Heart left ventricle (tissue), 16 donors: ENCODE measurements at regions not wholly inside any gene's neighbourhood (a gene's known extent, or its start where the extent isn't known, plus 50 kb on each side); places are given as distances from the start of the nearest gene placed in this dataset.

Experiments
- ATAC-seq, 4 donors: fragments of 200-7000 bp; cut with Tn5 transposase; one replicate each; pipeline ENCODE4 v1.9.1; 2020 to 2022; ENCODE audit warnings: moderate library complexity in 4 of 4, mild to moderate bottlenecking in 3 of 4, moderate number of reproducible peaks in 1 of 4
- DNase-seq, 5 donors: peaks; one replicate each; pipeline ENCODE4 v3.0.0-alpha.2; 2020
- H3K27ac ChIP-seq, 12 donors: fragments of 200-600 bp; sonication (generic) in 4 of 12; one replicate each; pipeline versions ENCODE4 v1.5.0 to v1.8.0; 2016 to 2022; ENCODE audit warnings: mild to moderate bottlenecking in 2 of 12
- H3K27me3 ChIP-seq, 9 donors: fragments of 200-600 bp; sonication (generic) in 2 of 9; one replicate each; pipeline versions ENCODE4 v1.5.1 to v1.8.0; 2016 to 2022; ENCODE audit warnings: mild to moderate bottlenecking in 3 of 9
- H3K36me3 ChIP-seq, 9 donors: fragments of 200-600 bp; sonication (generic) in 2 of 9; one replicate each; pipeline versions ENCODE4 v1.5.0 to v1.8.0; 2018 to 2022; ENCODE audit warnings: mild to moderate bottlenecking in 2 of 9
- H3K4me1 ChIP-seq, 12 donors: fragments of 200-600 bp; sonication (generic) in 4 of 12; one replicate each; pipeline versions ENCODE4 v1.5.0 to v1.8.0; 2016 to 2022; ENCODE audit warnings: mild to moderate bottlenecking in 3 of 12
- H3K4me3 ChIP-seq, 12 donors: fragments of 200-600 bp; sonication (generic) in 4 of 12; one replicate each; pipeline versions ENCODE4 v1.5.0 to v1.8.0; 2017 to 2022; ENCODE audit warnings: mild to moderate bottlenecking in 9 of 12, moderate library complexity in 4 of 12
- H3K9me3 ChIP-seq, 12 donors: fragments of 200-600 bp; sonication (generic) in 4 of 12; one replicate each; pipeline versions ENCODE4 v1.5.0 to v1.8.0; 2016 to 2022; ENCODE audit warnings: mild to moderate bottlenecking in 1 of 12
- POLR2A ChIP-seq, 2 donors: fragments of 450-650 bp; IDR thresholded peaks; one replicate each; pipeline ENCODE4 v1.6.1; 2017; ENCODE audit warnings: antibody characterized with exemption in 2 of 2, mild to moderate bottlenecking in 2 of 2, moderate library complexity in 2 of 2
- WGBS, 4 donors: extraction: QIAGEN DNeasy Blood & Tissue Kit in 2 of 4; methylation state at CpG; one replicate each; pipeline versions ENCODE4 v1.1.5 to v1.1.7; 2013 to 2018; 5-methylcytosine and 5-hydroxymethylcytosine counted together
- intact Hi-C, 10 donors: fragments of 100-400 bp; cut with DNase I; formaldehyde crosslinking; loops; one replicate each; pipeline versions ENCODE4 v1.11.1 to v1.14.2; 2022
- TF ChIP-seq, protein P1 (sequence below), 12 donors: fragments of 200-600 bp; sonication (generic) in 4 of 12; IDR thresholded peaks; one replicate each; pipeline versions ENCODE4 v1.5.0 to v1.8.0; 2018 to 2022; ENCODE audit warnings: antibody characterized with exemption in 12 of 12, mild to moderate bottlenecking in 5 of 12
- donor health status: ischemic (EF 13 %, LVEDD 7.1; RV severe dilation, severe dysfunction).
- donor health status: healthy with polysubstance abuse.
- donor health status: DM: no; HTN: yes; CAD: no.
- donor health status: DM: no; HTN: no; CAD: no.
- donor health status: ischemic (EF 25% LVEDD 6.9; RV normal size, moderate dysfunction).
- donor health status: ischemic (EF 25% LVEDD 5.7; RV mildly dilated, moderate dysfunction).
- donor health status: healthy.
- donor health status: DM: yes; HTN: yes; CAD: no.
- donor health status: ischemic (EF 35%, LVEDD 5.7; RV mildly dilated, moderate dysfunction).
- donor health status: nonischemic (EF 11% LVEDD 7.7; RV severe dilation, severe dysfunction).
- donor health status: DM: yes; HTN: yes; CAD: no.
- donor health status: PGD.
- donor health status: ischemic (EF 29% LVEDD 5.4; RV normal size, mild dysfunction).
- donor health status: nonischemic (EF 23%, LVEDD 6.1; RV moderate dilation, normal function).

DNA sequence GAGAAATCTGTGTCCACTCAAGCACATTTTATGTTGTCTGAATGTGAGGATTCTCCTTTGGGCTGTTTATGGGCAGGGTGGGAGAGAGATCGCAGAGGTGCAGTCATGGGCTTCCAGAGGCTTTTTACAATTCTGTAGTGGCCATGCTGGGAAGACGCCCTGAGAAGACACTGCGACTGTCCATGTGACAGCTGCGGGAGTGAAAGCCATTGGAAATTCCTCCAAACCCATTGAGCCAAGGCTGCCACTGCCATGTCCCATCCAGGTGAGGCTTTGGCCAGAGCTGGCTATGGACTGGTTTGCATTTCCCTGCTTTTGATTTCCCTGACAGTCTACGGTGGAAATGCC is 216.9 kb upstream of the ECI2 start:
- TF ChIP-seq, protein P1, sequence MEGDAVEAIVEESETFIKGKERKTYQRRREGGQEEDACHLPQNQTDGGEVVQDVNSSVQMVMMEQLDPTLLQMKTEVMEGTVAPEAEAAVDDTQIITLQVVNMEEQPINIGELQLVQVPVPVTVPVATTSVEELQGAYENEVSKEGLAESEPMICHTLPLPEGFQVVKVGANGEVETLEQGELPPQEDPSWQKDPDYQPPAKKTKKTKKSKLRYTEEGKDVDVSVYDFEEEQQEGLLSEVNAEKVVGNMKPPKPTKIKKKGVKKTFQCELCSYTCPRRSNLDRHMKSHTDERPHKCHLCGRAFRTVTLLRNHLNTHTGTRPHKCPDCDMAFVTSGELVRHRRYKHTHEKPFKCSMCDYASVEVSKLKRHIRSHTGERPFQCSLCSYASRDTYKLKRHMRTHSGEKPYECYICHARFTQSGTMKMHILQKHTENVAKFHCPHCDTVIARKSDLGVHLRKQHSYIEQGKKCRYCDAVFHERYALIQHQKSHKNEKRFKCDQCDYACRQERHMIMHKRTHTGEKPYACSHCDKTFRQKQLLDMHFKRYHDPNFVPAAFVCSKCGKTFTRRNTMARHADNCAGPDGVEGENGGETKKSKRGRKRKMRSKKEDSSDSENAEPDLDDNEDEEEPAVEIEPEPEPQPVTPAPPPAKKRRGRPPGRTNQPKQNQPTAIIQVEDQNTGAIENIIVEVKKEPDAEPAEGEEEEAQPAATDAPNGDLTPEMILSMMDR (IDR thresholded peaks at IDR 0.05) = no peak
- TF ChIP-seq POLR2A (IDR thresholded peaks at IDR 0.05) = no peak
- Histone ChIP-seq H3K27ac (peak overlapping the region; percentile 55 to 86 (median 78)), H3K27me3 (no peaks in the 10 kb centered on the region), H3K9me3 (no peaks in the 10 kb centered on the region), H3K4me3 (peak overlapping the region in 8 of 12 donors; percentile 24 to 43 (median 36)), H3K4me1 (peaks cover 0 to 38% (median 24%) of the 10 kb centered on the region in 12 donors), H3K36me3 (no peaks in the 10 kb centered on the region)
- intact Hi-C loops = loop anchor here in 4 of 10 donors (5.0 to 10.0 kb wide), 5 partner anchors 53 to 585 kb away; partner anchors contain the start of gene CDYL (in 2 of the 4)
- no peak for DNase-seq
- WGBS, 4 donors = 67 to 79% (median 78%) methylated on average over 5 of the region's 5 CpGs
- ATAC-seq = no peak

DNA sequence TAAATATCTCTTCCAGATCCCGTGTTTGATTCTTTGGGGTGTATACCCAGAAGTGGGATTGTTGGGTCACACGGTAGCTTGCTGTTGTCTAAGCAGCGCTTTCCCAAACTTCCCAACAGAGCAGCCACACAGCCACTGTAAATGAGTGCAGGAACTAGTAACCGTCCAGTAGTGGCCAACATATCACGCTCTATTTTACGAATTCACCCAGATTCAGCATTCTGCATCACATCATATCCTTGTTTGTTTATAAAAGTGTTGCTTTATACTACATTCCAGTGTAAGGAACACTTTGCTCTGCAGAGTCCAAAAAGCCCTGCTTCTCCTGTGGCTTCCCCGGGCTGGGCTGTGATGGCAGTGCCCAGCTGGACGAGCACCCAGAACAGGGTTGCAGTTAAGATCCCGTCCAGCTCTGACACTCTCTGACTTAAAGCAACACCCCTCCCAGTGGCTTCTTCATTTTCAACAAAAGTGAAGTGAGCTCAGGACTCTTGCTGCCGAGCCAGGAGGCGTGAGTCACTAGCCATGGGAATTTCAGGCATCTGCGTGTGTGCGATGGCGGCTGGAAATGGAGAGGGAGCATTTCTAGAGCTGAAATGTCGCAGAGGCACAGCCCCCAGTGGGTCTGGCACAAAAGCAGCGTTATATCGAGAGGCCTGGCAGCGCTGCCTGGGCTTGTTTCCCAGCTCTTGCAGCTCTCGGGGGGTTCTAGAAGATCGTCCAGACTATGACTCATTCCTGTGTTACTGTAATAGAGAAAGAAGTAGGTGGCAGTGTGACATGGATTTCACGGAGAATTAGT is 216.3 kb upstream of the ECI2 start:
- Histone ChIP-seq H3K4me3 (peak overlapping the region in 9 of 12 donors; percentile 7 to 43 (median 35)), H3K27ac (peak overlapping the region; percentile 55 to 86 (median 78)), H3K36me3 (no peaks in the 10 kb centered on the region), H3K4me1 (peaks cover 0 to 39% (median 24%) of the 10 kb centered on the region in 12 donors), H3K27me3 (no peaks in the 10 kb centered on the region), H3K9me3 (no peaks in the 10 kb centered on the region)
- ATAC-seq = peak; percentile 61 to 81 (median 75)
- intact Hi-C loops = loop anchor here in 4 of 10 donors (2.0 to 10.0 kb wide), 7 partner anchors 31 to 586 kb away; partner anchors contain the start of gene CDYL (in 2 of the 4)
- 20 to 28% (median 25%) methylated on average over 20 to 21 of the region's 21 CpGs for WGBS, 4 donors
- peak; percentile 80 to 85 (median 82) for DNase-seq
- TF ChIP-seq, protein P1 (IDR thresholded peaks at IDR 0.05) = peak in 4 of 12 donors; percentile 11 to 36 (median 25)
- no peak for TF ChIP-seq POLR2A (IDR thresholded peaks at IDR 0.05)

DNA sequence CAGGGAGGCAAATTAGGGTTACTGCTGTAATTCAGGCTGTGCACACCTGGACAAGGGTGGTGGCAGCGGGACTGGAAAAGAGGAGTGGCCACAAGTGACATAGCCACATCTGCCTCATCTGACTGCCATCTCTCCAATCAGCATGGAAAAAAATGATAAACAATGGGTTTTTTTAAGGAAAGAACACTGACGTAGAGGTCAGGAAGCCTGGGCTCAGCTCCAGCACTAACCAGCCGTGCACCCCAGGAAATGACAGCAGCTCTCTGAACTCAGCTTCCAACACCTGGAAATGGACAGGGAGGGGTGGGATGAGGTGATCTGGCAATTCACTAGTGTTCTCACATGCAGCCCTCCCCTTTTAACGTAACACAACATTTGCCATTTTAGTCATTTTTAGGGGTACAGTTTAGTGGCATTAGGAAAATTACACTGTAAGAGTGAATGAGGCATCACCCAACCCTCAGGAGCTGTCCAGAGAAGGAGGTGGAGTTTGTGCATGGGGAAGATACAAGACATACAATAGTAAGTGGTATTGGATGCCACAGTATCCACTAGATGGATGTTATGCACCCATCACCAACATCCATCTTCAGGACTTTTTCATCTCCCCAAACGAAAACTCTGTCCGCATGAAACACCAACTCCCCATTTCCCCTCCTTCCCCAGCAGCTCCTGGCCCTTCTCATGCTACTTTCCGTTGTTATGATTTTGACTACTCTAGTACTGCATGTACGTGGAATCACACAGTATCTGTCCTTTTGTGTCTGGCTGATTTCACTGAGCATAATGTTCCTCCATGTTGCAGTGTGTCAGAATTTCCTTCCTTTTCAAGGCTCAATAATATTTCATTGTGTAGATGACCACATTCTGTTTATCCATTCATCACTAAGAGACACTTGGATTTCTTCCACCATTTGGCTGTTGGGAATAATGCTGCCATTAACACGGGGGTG is 215.5 kb upstream of the ECI2 start:
- H3K4me1 ChIP-seq = peaks cover 0 to 39% (median 24%) of the 10 kb centered on the region in 12 donors
- H3K27ac ChIP-seq = peak overlapping the region; percentile 55 to 86 (median 78)
- no peaks in the 10 kb centered on the region for H3K9me3 ChIP-seq
- intact Hi-C loops = loop anchor here in 4 of 10 donors (2.0 to 10.0 kb wide), 7 partner anchors 30 to 586 kb away; partner anchors contain the start of gene CDYL (in 2 of the 4)
- ATAC-seq = peak in 3 of 4 donors; percentile 16 to 72 (median 25)
- H3K36me3 ChIP-seq = no peaks in the 10 kb centered on the region
- no peaks in the 10 kb centered on the region for H3K27me3 ChIP-seq
- DNase-seq = peak in 4 of 5 donors; percentile 55 to 80 (median 68)
- H3K4me3 ChIP-seq = no peak overlapping the region
- TF ChIP-seq POLR2A (IDR thresholded peaks at IDR 0.05) = no peak
- 53 to 61% (median 56%) methylated on average over 9 of the region's 9 CpGs for WGBS, 4 donors

DNA sequence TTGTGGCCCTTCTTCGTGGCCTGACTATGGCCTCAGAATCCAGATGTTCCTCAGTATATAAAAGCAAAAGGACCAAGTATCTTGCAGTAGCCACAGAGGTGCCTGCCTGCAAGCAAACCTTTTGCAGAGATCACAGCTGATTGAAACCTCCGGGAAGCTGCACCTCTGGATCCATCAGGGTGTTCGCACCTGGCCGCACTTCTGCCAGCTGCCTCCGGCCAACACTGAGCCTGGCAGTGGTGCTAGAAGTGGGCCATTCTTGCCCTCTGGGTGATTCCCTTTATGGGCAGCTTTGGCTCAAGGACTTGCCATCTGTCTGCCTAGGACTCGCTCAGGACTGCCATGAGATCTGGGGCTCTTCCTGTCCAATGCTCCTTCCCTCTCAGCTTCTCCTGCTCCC is 214.6 kb upstream of the ECI2 start:
- WGBS, 4 donors = 94 to 99% (median 95%) methylated on average over 4 to 6 of the region's 6 CpGs
- intact Hi-C loops = loop anchor here in 6 of 10 donors (2.0 to 10.0 kb wide), 8 partner anchors 29 to 587 kb away; partner anchors contain the start of gene CDYL (in 3 of the 6)
- ATAC-seq = no peak
- no peak overlapping the region for H3K4me3 ChIP-seq
- DNase-seq = no peak
- TF ChIP-seq, protein P1 (IDR thresholded peaks at IDR 0.05) = no peak
- TF ChIP-seq POLR2A (IDR thresholded peaks at IDR 0.05) = no peak
- peak overlapping the region in 7 of 12 donors; percentile 18 to 86 (median 44) for H3K27ac ChIP-seq
- no peaks in the 10 kb centered on the region for H3K9me3 ChIP-seq
- no peaks in the 10 kb centered on the region for H3K27me3 ChIP-seq
- peaks cover 0 to 39% (median 24%) of the 10 kb centered on the region in 12 donors for H3K4me1 ChIP-seq
- no peaks in the 10 kb centered on the region for H3K36me3 ChIP-seq
